ENCODE measurements at regions not wholly inside any gene's neighbourhood (a gene's known extent, or its start where the extent isn't known, plus 50 kb on each side); places are given as distances from the start of the nearest gene placed in this dataset.

- TF ChIP-seq, protein P1, sequence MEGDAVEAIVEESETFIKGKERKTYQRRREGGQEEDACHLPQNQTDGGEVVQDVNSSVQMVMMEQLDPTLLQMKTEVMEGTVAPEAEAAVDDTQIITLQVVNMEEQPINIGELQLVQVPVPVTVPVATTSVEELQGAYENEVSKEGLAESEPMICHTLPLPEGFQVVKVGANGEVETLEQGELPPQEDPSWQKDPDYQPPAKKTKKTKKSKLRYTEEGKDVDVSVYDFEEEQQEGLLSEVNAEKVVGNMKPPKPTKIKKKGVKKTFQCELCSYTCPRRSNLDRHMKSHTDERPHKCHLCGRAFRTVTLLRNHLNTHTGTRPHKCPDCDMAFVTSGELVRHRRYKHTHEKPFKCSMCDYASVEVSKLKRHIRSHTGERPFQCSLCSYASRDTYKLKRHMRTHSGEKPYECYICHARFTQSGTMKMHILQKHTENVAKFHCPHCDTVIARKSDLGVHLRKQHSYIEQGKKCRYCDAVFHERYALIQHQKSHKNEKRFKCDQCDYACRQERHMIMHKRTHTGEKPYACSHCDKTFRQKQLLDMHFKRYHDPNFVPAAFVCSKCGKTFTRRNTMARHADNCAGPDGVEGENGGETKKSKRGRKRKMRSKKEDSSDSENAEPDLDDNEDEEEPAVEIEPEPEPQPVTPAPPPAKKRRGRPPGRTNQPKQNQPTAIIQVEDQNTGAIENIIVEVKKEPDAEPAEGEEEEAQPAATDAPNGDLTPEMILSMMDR (IDR thresholded peaks at IDR 0.05), result no peak
- intact Hi-C loops (cut with micrococcal nuclease), result no loop called here
These were observed 77.4 kb upstream of the GPR12 start for GRCh38 chr13:26837997-26838396.

GRCh38 chr13:26837102-26837501 is 76.5 kb upstream of the GPR12 start:
- Mint-ChIP-seq H3K9me3 (peaks cover 0 to 3% (median 2%) of the 10 kb centered on the region in 7 donors), H3K27me3 (ENCODE audit: low read depth in 3 of 3) (peaks cover 5 to 14% (median 9%) of the 10 kb centered on the region in 3 donors), H3K4me1 (no peaks in the 10 kb centered on the region), H3K27ac (no peak overlapping the region), H3K4me3 (no peak overlapping the region), H3K36me3 (no peaks in the 10 kb centered on the region)
- H3K79me2 ChIP-seq (ENCODE audit: insufficient read depth, low read length), result no peaks in the 10 kb centered on the region
- H3K36me3 ChIP-seq (replicated peaks in 1 of 2; ENCODE audit: control insufficient read depth in 1 of 2, insufficient read depth in 2 of 2, low read length in 2 of 2), result no peaks in the 10 kb centered on the region
- H2AFZ ChIP-seq (ENCODE audit: insufficient read depth, low read depth, low read length, poor library complexity, severe bottlenecking), result no peak overlapping the region
- H3K4me2 ChIP-seq (replicated peaks; ENCODE audit: extremely low read depth, low read length, poor library complexity, severe bottlenecking), result no peak overlapping the region
- H3K27ac ChIP-seq (ENCODE audit: low read depth in 1 of 2, low read length in 2 of 2), result no peak overlapping the region
- no peaks in the 10 kb centered on the region for H4K20me1 ChIP-seq (ENCODE audit: insufficient read depth, low read length)
- intact Hi-C loops (cut with micrococcal nuclease), result no loop called here
- no peak overlapping the region for H3K9ac ChIP-seq (ENCODE audit: insufficient read depth, low read length, poor library complexity, severe bottlenecking)
- H3K27me3 ChIP-seq (ENCODE audit: control insufficient read depth in 2 of 2, insufficient read depth in 2 of 2, low read length in 2 of 2), result no peaks in the 10 kb centered on the region
- H3K4me3 ChIP-seq (replicated peaks in 1 of 3; ENCODE audit: low read depth in 2 of 3, low read length in 3 of 3), result no peak overlapping the region
- no peak for DNase-seq
- WGBS (ENCODE audit: insufficient coverage), result 95% methylated on average over 3 of the region's 3 CpGs
- TF ChIP-seq, protein P1 (IDR thresholded peaks at IDR 0.05), result no peak
- no peaks in the 10 kb centered on the region for H3K9me3 ChIP-seq (replicated peaks in 1 of 2; ENCODE audit: control insufficient read depth in 1 of 2, insufficient read depth in 1 of 2, low read length in 2 of 2)
- H3K4me1 ChIP-seq (ENCODE audit: control insufficient read depth in 1 of 2, insufficient read depth in 2 of 2, low read length in 2 of 2), result no peaks in the 10 kb centered on the region

More at GRCh38 chr13:26837997-26838396, 77.4 kb upstream of the GPR12 start:
- H4K20me1 ChIP-seq (ENCODE audit: insufficient read depth, low read length), result no peaks in the 10 kb centered on the region
- no peaks in the 10 kb centered on the region for H3K4me1 ChIP-seq (ENCODE audit: control insufficient read depth in 1 of 2, insufficient read depth in 2 of 2, low read length in 2 of 2)
- Mint-ChIP-seq H3K27ac (no peak overlapping the region), H3K4me1 (no peaks in the 10 kb centered on the region), H3K27me3 (ENCODE audit: low read depth in 3 of 3) (peaks cover 4 to 14% (median 9%) of the 10 kb centered on the region in 3 donors), H3K4me3 (no peak overlapping the region), H3K9me3 (peaks cover 0 to 3% (median 2%) of the 10 kb centered on the region in 7 donors), H3K36me3 (no peaks in the 10 kb centered on the region)
- no peak overlapping the region for H3K27ac ChIP-seq (ENCODE audit: low read depth in 1 of 2, low read length in 2 of 2)
- H3K79me2 ChIP-seq (ENCODE audit: insufficient read depth, low read length), result no peaks in the 10 kb centered on the region
- WGBS (ENCODE audit: insufficient coverage), result 100% methylated on average over 1 of the region's 6 CpGs
- no peak overlapping the region for H3K4me3 ChIP-seq (replicated peaks in 1 of 3; ENCODE audit: low read depth in 2 of 3, low read length in 3 of 3)
- no peaks in the 10 kb centered on the region for H3K27me3 ChIP-seq (ENCODE audit: control insufficient read depth in 2 of 2, insufficient read depth in 2 of 2, low read length in 2 of 2)
- no peaks in the 10 kb centered on the region for H3K9me3 ChIP-seq (replicated peaks in 1 of 2; ENCODE audit: control insufficient read depth in 1 of 2, insufficient read depth in 1 of 2, low read length in 2 of 2)
- H3K9ac ChIP-seq (ENCODE audit: insufficient read depth, low read length, poor library complexity, severe bottlenecking), result no peak overlapping the region
- H3K36me3 ChIP-seq (replicated peaks in 1 of 2; ENCODE audit: control insufficient read depth in 1 of 2, insufficient read depth in 2 of 2, low read length in 2 of 2), result no peaks in the 10 kb centered on the region
- H3K4me2 ChIP-seq (replicated peaks; ENCODE audit: extremely low read depth, low read length, poor library complexity, severe bottlenecking), result no peak overlapping the region
- no peak overlapping the region for H2AFZ ChIP-seq (ENCODE audit: insufficient read depth, low read depth, low read length, poor library complexity, severe bottlenecking)
- no peak for DNase-seq

Data from CD14-positive monocyte (primary cell).